A549 (cell line): ENCODE measurements at regions not wholly inside any gene's neighbourhood (a gene's known extent, or its start where the extent isn't known, plus 50 kb on each side); places are given as distances from the start of the nearest gene placed in this dataset.

ENCODE experiments used
- CBX8 ChIP-seq: fragments of 200-600 bp; sonication (generic); IDR thresholded peaks from 2 replicates; pipeline ENCODE4 v1.6.1; 2016
- EP300 ChIP-seq, 2 experiments: fragments of >200 bp; sonication (Bioruptor Twin); formaldehyde crosslinking; IDR thresholded peaks; 2 replicates in 1 of 2; 3 replicates in 1 of 2; pipeline ENCODE4 v1.6.1; 2016 to 2017
- HOXA7 ChIP-seq: fragments of 250-450 bp; sonication (Bioruptor Pico); IDR thresholded peaks from 2 replicates; pipeline ENCODE4 v1.5.0; 2020; ENCODE audit warnings: mild to moderate bottlenecking, moderate library complexity
- KDM5A ChIP-seq: fragments of 200-600 bp; sonication (generic); IDR thresholded peaks from 2 replicates; pipeline ENCODE4 v1.6.1; 2016; ENCODE audit warnings: antibody characterized with exemption, mild to moderate bottlenecking
- MYC ChIP-seq: IDR thresholded peaks from 2 replicates; pipeline ENCODE4 v1.6.1; 2012; ENCODE audit warnings: mild to moderate bottlenecking, inconsistent platforms, low read length, improper control_type of control experiment, borderline replicate concordance
- RAD21 ChIP-seq, 2 experiments: fragments of >200 bp in 1 of 2; sonication (Bioruptor Twin) in 1 of 2; formaldehyde crosslinking in 1 of 2; IDR thresholded peaks in 1 of 2; conservative IDR thresholded peaks in 1 of 2; 2 replicates in 1 of 2; 3 replicates in 1 of 2; pipeline ENCODE4 v1.6.1; 2012 to 2018; ENCODE audit warnings: inconsistent platforms in 1 of 2
- RFX5 ChIP-seq: fragments of 450-650 bp; IDR thresholded peaks from 2 replicates; pipeline ENCODE4 v1.7.1; 2014; ENCODE audit warnings: antibody characterized with exemption, mild to moderate bottlenecking, moderate library complexity
- TFCP2L1 ChIP-seq: fragments of 250-450 bp; sonication (Bioruptor Pico); IDR thresholded peaks from 2 replicates; pipeline ENCODE4 v1.5.0; 2021; ENCODE audit warnings: mild to moderate bottlenecking
- TF ChIP-seq, protein P1 (sequence below): fragments of >200 bp; sonication (Bioruptor Twin); formaldehyde crosslinking; IDR thresholded peaks from 3 replicates; pipeline ENCODE4 v1.5.1; 2016
- TF ChIP-seq, protein P2 (sequence below): fragments of 200-600 bp; sonication (generic); IDR thresholded peaks from 2 replicates; pipeline ENCODE4 v1.6.1; 2016; ENCODE audit warnings: antibody characterized with exemption, mild to moderate bottlenecking, moderate library complexity
- TF ChIP-seq, protein P3 (sequence below): fragments of 150-350 bp; IDR thresholded peaks from 2 replicates; pipeline ENCODE4 v1.6.1; 2014; ENCODE audit warnings: low read depth, mild to moderate bottlenecking, low read length

DNA sequence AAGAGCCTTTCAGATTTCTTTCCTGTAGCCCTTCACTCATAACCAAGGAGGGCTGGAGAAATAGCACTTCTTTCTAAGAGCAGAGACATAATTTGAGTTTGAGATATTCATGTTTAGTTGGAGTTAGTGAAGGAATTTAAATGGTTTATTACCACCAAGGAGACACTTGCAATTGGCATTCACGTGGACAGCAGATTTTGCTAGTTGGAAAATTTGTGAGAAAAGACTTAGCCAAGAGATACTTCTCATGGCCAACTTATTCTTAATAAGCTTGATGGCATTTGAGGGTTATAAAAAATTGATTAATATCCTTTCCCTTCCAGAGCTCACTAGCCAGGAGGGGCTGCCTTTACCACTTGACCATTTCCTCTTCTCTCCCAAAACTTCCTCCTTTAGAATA is 518.7 kb downstream of the TNS1 start:
- TF ChIP-seq EP300 (IDR thresholded peaks at IDR 0.05) = no peak
- TF ChIP-seq RAD21 (conservative IDR thresholded peaks at IDR 0.05 in 1 of 2, IDR thresholded peaks at IDR 0.05 in 1 of 2) = no peak
- TF ChIP-seq, protein P1, sequence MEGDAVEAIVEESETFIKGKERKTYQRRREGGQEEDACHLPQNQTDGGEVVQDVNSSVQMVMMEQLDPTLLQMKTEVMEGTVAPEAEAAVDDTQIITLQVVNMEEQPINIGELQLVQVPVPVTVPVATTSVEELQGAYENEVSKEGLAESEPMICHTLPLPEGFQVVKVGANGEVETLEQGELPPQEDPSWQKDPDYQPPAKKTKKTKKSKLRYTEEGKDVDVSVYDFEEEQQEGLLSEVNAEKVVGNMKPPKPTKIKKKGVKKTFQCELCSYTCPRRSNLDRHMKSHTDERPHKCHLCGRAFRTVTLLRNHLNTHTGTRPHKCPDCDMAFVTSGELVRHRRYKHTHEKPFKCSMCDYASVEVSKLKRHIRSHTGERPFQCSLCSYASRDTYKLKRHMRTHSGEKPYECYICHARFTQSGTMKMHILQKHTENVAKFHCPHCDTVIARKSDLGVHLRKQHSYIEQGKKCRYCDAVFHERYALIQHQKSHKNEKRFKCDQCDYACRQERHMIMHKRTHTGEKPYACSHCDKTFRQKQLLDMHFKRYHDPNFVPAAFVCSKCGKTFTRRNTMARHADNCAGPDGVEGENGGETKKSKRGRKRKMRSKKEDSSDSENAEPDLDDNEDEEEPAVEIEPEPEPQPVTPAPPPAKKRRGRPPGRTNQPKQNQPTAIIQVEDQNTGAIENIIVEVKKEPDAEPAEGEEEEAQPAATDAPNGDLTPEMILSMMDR = no peak
- no peak for TF ChIP-seq MYC
- TF ChIP-seq, protein P2, sequence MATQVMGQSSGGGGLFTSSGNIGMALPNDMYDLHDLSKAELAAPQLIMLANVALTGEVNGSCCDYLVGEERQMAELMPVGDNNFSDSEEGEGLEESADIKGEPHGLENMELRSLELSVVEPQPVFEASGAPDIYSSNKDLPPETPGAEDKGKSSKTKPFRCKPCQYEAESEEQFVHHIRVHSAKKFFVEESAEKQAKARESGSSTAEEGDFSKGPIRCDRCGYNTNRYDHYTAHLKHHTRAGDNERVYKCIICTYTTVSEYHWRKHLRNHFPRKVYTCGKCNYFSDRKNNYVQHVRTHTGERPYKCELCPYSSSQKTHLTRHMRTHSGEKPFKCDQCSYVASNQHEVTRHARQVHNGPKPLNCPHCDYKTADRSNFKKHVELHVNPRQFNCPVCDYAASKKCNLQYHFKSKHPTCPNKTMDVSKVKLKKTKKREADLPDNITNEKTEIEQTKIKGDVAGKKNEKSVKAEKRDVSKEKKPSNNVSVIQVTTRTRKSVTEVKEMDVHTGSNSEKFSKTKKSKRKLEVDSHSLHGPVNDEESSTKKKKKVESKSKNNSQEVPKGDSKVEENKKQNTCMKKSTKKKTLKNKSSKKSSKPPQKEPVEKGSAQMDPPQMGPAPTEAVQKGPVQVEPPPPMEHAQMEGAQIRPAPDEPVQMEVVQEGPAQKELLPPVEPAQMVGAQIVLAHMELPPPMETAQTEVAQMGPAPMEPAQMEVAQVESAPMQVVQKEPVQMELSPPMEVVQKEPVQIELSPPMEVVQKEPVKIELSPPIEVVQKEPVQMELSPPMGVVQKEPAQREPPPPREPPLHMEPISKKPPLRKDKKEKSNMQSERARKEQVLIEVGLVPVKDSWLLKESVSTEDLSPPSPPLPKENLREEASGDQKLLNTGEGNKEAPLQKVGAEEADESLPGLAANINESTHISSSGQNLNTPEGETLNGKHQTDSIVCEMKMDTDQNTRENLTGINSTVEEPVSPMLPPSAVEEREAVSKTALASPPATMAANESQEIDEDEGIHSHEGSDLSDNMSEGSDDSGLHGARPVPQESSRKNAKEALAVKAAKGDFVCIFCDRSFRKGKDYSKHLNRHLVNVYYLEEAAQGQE = no peak
- no peak for TF ChIP-seq KDM5A
- no peak for TF ChIP-seq TFCP2L1 (CRISPR knock-in tag)
- no peak for TF ChIP-seq HOXA7 (CRISPR knock-in tag)
- TF ChIP-seq RFX5 = no peak
- TF ChIP-seq, protein P3, sequence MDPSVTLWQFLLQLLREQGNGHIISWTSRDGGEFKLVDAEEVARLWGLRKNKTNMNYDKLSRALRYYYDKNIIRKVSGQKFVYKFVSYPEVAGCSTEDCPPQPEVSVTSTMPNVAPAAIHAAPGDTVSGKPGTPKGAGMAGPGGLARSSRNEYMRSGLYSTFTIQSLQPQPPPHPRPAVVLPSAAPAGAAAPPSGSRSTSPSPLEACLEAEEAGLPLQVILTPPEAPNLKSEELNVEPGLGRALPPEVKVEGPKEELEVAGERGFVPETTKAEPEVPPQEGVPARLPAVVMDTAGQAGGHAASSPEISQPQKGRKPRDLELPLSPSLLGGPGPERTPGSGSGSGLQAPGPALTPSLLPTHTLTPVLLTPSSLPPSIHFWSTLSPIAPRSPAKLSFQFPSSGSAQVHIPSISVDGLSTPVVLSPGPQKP = no peak
- no peak for TF ChIP-seq CBX8
